ENCODE measurements at regions not wholly inside any gene's neighbourhood (a gene's known extent, or its start where the extent isn't known, plus 50 kb on each side); places are given as distances from the start of the nearest gene placed in this dataset.
A peak's percentile ranks its signal among the peaks of the same experiment; 100 is the strongest.
"Not testable (repeated sequence)": the region's sequence is repeated elsewhere in the genome, so short reads cannot be mapped to it uniquely, and the experiment has no call there.

GRCh38 chr12:31897781-31898503 lies 61.3 kb upstream of the RESF1 start:
- intact Hi-C loops (cut with DNase I; ENCODE audit: low total_unique reads): no loop called here
- Histone ChIP-seq H3K4me1 (peaks cover 17% of the 10 kb centered on the region), H3K36me3 (ENCODE audit: low read depth, missing control alignments) (no peaks in the 10 kb centered on the region), H3K4me3 (no peak overlapping the region), H3K27ac (peak overlapping the region; percentile 57 to 88), H3K27me3 (no peaks in the 10 kb centered on the region), H3K9me3 (no peaks in the 10 kb centered on the region)
- 62 to 72% methylated on average over 8 to 10 of the region's 10 CpGs for WGBS, 2 donors
- TF ChIP-seq POLR2A (IDR thresholded peaks at IDR 0.05) (no peak), CTCF (IDR thresholded peaks at IDR 0.05) (no peak)
- DNase-seq: peak; percentile 69

GRCh38 chr12:31897092-31897491 lies 62.1 kb upstream of the RESF1 start:
- H3K4me3 ChIP-seq; H3K36me3 ChIP-seq (ENCODE audit: low read depth, missing control alignments); DNase-seq; intact Hi-C loops (cut with DNase I; ENCODE audit: low total_unique reads); H3K27me3 ChIP-seq; H3K9me3 ChIP-seq: not testable (repeated sequence)
- Histone ChIP-seq H3K27ac (peak overlapping the region; percentile 57 to 88), H3K4me1 (peaks cover 17% of the 10 kb centered on the region)
- WGBS, 2 donors: 71 to 79% methylated on average over 8 of the region's 8 CpGs

- Histone ChIP-seq H3K27ac (peak overlapping the region; percentile 39 to 88), H3K27me3 (no peaks in the 10 kb centered on the region), H3K9me3 (no peaks in the 10 kb centered on the region), H3K36me3 (ENCODE audit: low read depth, missing control alignments) (no peaks in the 10 kb centered on the region), H3K4me3 (no peak overlapping the region), H3K4me1 (peaks cover 17% of the 10 kb centered on the region)
- DNase-seq: peak; percentile 60
- intact Hi-C loops (cut with DNase I; ENCODE audit: low total_unique reads): no loop called here
- TF ChIP-seq CTCF (IDR thresholded peaks at IDR 0.05) (no peak), POLR2A (IDR thresholded peaks at IDR 0.05) (no peak)
- 15 to 29% methylated on average over 6 of the region's 6 CpGs for WGBS, 2 donors
These were observed 62.6 kb upstream of the RESF1 start for GRCh38 chr12:31896514-31897039.

- peak overlapping the region; percentile 39 to 88 for H3K27ac ChIP-seq
- DNase-seq: no peak
- WGBS, 2 donors: 90 to 94% methylated on average over 8 of the region's 8 CpGs
These were observed 63.6 kb upstream of the RESF1 start for GRCh38 chr12:31895449-31896150.

More at GRCh38 chr12:31895449-31896150, 63.6 kb upstream of the RESF1 start:
- Histone ChIP-seq H3K9me3 (no peaks in the 10 kb centered on the region), H3K27me3 (no peaks in the 10 kb centered on the region), H3K4me3 (no peak overlapping the region), H3K36me3 (ENCODE audit: low read depth, missing control alignments) (no peaks in the 10 kb centered on the region), H3K4me1 (peaks cover 17% of the 10 kb centered on the region)
- intact Hi-C loops (cut with DNase I; ENCODE audit: low total_unique reads): no loop called here
- TF ChIP-seq CTCF (IDR thresholded peaks at IDR 0.05): no peak
- no peak for TF ChIP-seq POLR2A (IDR thresholded peaks at IDR 0.05)
